GM18907 (cell line): ENCODE measurements at regions not wholly inside any gene's neighbourhood (a gene's known extent, or its start where the extent isn't known, plus 50 kb on each side); places are given as distances from the start of the nearest gene placed in this dataset.
"Not testable (repeated sequence)": the region's sequence is repeated elsewhere in the genome, so short reads cannot be mapped to it uniquely, and the experiment has no call there.

ENCODE experiments used
- ATAC-seq: cut with Tn5 transposase; IDR thresholded peaks from one replicate; pipeline ENCODE4 v1.9.1; 2021; ENCODE audit warnings: mild to moderate bottlenecking, moderate library complexity; ENCODE audit not compliant: unreplicated experiment

GRCh38 chr11:81602508-81602907 lies 1131.2 kb downstream of the FAM181B start:
- no peak for ATAC-seq

- ATAC-seq, result no peak
Observed at GRCh38 chr11:81596704-81597103, 1137.0 kb downstream of the FAM181B start.

- ATAC-seq, result no peak
Observed at GRCh38 chr11:81585390-81585933, 1148.2 kb downstream of the FAM181B start.

GRCh38 chr11:81579339-81579738 lies 1154.3 kb downstream of the FAM181B start:
- ATAC-seq, result no peak

- no peak for ATAC-seq
Observed at GRCh38 chr11:81578571-81578970, 1155.1 kb downstream of the FAM181B start.

- no peak for ATAC-seq
Observed at GRCh38 chr11:81574301-81574700, 1159.4 kb downstream of the FAM181B start.

- no peak for ATAC-seq
Observed at GRCh38 chr11:81573367-81573766, 1160.3 kb downstream of the FAM181B start.

GRCh38 chr11:81570669-81571068 lies 1163.0 kb downstream of the FAM181B start:
- ATAC-seq, result no peak

GRCh38 chr11:81569999-81570398 lies 1163.7 kb downstream of the FAM181B start:
- no peak for ATAC-seq

GRCh38 chr11:81568918-81569317 lies 1164.7 kb downstream of the FAM181B start:
- ATAC-seq, result no peak

- ATAC-seq, result no peak
Observed at GRCh38 chr11:81548123-81548522, 1185.5 kb downstream of the FAM181B start.

- not testable (repeated sequence) for ATAC-seq
Observed at GRCh38 chr11:81539806-81540205, 1193.9 kb downstream of the FAM181B start.

- no peak for ATAC-seq
Observed at GRCh38 chr11:81515566-81515965, 1218.1 kb downstream of the FAM181B start.

- ATAC-seq, result peak; percentile 82
Observed at GRCh38 chr11:81497202-81497804, 1236.4 kb downstream of the FAM181B start.

GRCh38 chr11:81496601-81497000 lies 1237.1 kb downstream of the FAM181B start:
- ATAC-seq, result no peak

- no peak for ATAC-seq
Observed at GRCh38 chr11:81495699-81496292, 1237.9 kb downstream of the FAM181B start.

GRCh38 chr11:81494431-81494830 lies 1239.2 kb downstream of the FAM181B start:
- no peak for ATAC-seq

- no peak for ATAC-seq
Observed at GRCh38 chr11:81492923-81493445, 1240.7 kb downstream of the FAM181B start.

GRCh38 chr11:81487109-81487508 lies 1246.6 kb downstream of the FAM181B start:
- ATAC-seq, result no peak

- no peak for ATAC-seq
Observed at GRCh38 chr11:81484196-81484595, 1249.5 kb downstream of the FAM181B start.

- no peak for ATAC-seq
Observed at GRCh38 chr11:81477277-81477676, 1256.4 kb downstream of the FAM181B start.

GRCh38 chr11:81476345-81476744 lies 1257.3 kb downstream of the FAM181B start:
- ATAC-seq, result no peak
